ENCODE measurements at regions not wholly inside any gene's neighbourhood (a gene's known extent, or its start where the extent isn't known, plus 50 kb on each side); places are given as distances from the start of the nearest gene placed in this dataset.

DNA sequence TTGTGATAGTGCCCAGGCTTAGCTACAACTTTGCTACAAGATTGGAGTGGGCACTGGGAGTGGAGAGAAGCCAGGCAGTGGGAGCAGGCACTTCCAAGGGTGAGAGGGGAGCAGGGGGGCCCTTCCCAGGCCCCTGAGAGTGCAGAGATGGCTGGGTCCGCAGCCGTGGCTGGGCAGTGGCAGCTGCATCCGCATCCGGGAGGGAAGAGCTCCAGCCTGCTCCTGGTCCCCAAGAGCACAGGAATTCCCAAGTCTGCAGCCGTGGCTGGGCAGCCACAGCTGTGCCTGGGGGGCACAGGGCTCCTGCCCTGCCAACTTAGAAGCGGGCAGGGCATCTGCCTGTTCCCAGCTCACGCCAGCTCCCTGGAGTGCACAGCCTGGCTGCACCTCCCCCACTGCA, 124.1 kb upstream of the POM121L12 start:
- TF ChIP-seq CREB1 (IDR thresholded peaks at IDR 0.05; ENCODE audit: low read depth) = no peak
- TF ChIP-seq, protein P1, sequence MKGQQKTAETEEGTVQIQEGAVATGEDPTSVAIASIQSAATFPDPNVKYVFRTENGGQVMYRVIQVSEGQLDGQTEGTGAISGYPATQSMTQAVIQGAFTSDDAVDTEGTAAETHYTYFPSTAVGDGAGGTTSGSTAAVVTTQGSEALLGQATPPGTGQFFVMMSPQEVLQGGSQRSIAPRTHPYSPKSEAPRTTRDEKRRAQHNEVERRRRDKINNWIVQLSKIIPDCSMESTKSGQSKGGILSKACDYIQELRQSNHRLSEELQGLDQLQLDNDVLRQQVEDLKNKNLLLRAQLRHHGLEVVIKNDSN (IDR thresholded peaks at IDR 0.05) = no peak
- no peak for TF ChIP-seq REST (IDR thresholded peaks at IDR 0.05; ENCODE audit: low read depth)
- TF ChIP-seq FOXM1 (IDR thresholded peaks at IDR 0.05; ENCODE audit: borderline replicate concordance, low read depth) = no peak
- no peak for TF ChIP-seq TAF1 (IDR thresholded peaks at IDR 0.05; ENCODE audit: low read depth)
- TF ChIP-seq RAD21 (IDR thresholded peaks at IDR 0.05; ENCODE audit: low read depth) = no peak
- TF ChIP-seq EGR1 (IDR thresholded peaks at IDR 0.05) = no peak
- no peak for TF ChIP-seq CEBPB (IDR thresholded peaks at IDR 0.05)
- no peak for TF ChIP-seq MAX (IDR thresholded peaks at IDR 0.05)
- TF ChIP-seq EP300 (IDR thresholded peaks at IDR 0.05; ENCODE audit: borderline replicate concordance) = no peak
- no peak for TF ChIP-seq YY1 (IDR thresholded peaks at IDR 0.05; ENCODE audit: low read depth)
- no peak for TF ChIP-seq TEAD4 (IDR thresholded peaks at IDR 0.05)
- TF ChIP-seq NFIC (IDR thresholded peaks at IDR 0.05) = no peak
- TF ChIP-seq TCF12 (IDR thresholded peaks at IDR 0.05; ENCODE audit: low read depth) = no peak
- TF ChIP-seq ZBTB7A (IDR thresholded peaks at IDR 0.05; ENCODE audit: low read depth) = no peak

GRCh38 chr7:52909935-52910334, 125.5 kb upstream of the POM121L12 start:
- TF ChIP-seq TCF12 (IDR thresholded peaks at IDR 0.05; ENCODE audit: low read depth) = no peak

DNA sequence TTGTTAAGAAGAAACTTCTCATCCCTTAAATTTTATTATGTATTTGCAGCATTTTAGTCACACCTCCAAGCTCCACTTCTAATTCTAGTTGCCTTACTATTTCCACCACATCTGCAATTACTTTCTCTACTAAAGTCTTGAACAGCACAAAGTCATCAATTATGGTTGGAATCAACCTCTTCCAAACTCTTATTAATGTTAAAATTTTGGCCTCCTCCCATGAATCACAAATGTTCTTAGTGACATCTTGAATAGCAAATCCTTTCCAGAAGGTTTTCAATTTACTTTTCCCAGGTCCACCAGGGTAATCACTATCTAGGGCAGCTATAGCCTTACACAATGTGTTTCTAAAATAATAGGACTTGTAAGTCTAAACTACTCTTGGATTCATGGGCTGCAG, 126.3 kb upstream of the POM121L12 start:
- no peak for TF ChIP-seq CREB1 (IDR thresholded peaks at IDR 0.05; ENCODE audit: low read depth)
- no peak for TF ChIP-seq ZBTB7A (IDR thresholded peaks at IDR 0.05; ENCODE audit: low read depth)
- no peak for TF ChIP-seq TAF1 (IDR thresholded peaks at IDR 0.05; ENCODE audit: low read depth)
- no peak for TF ChIP-seq TCF12 (IDR thresholded peaks at IDR 0.05; ENCODE audit: low read depth)
- no peak for TF ChIP-seq NFIC (IDR thresholded peaks at IDR 0.05)
- no peak for TF ChIP-seq RAD21 (IDR thresholded peaks at IDR 0.05; ENCODE audit: low read depth)
- TF ChIP-seq REST (IDR thresholded peaks at IDR 0.05; ENCODE audit: low read depth) = no peak
- TF ChIP-seq YY1 (IDR thresholded peaks at IDR 0.05; ENCODE audit: low read depth) = no peak
- TF ChIP-seq MAX (IDR thresholded peaks at IDR 0.05) = no peak
- TF ChIP-seq, protein P1 (IDR thresholded peaks at IDR 0.05) = no peak
- TF ChIP-seq CEBPB (IDR thresholded peaks at IDR 0.05) = no peak
- TF ChIP-seq FOXM1 (IDR thresholded peaks at IDR 0.05; ENCODE audit: borderline replicate concordance, low read depth) = no peak
- no peak for TF ChIP-seq EP300 (IDR thresholded peaks at IDR 0.05; ENCODE audit: borderline replicate concordance)
- no peak for TF ChIP-seq EGR1 (IDR thresholded peaks at IDR 0.05)
- no peak for TF ChIP-seq TEAD4 (IDR thresholded peaks at IDR 0.05)

- TF ChIP-seq EGR1 (IDR thresholded peaks at IDR 0.05) = no peak
- no peak for TF ChIP-seq EP300 (IDR thresholded peaks at IDR 0.05; ENCODE audit: borderline replicate concordance)
- TF ChIP-seq CEBPB (IDR thresholded peaks at IDR 0.05) = no peak
- TF ChIP-seq, protein P1 (IDR thresholded peaks at IDR 0.05) = no peak
- TF ChIP-seq RAD21 (IDR thresholded peaks at IDR 0.05; ENCODE audit: low read depth) = no peak
- no peak for TF ChIP-seq REST (IDR thresholded peaks at IDR 0.05; ENCODE audit: low read depth)
- TF ChIP-seq CREB1 (IDR thresholded peaks at IDR 0.05; ENCODE audit: low read depth) = no peak
- no peak for TF ChIP-seq TCF12 (IDR thresholded peaks at IDR 0.05; ENCODE audit: low read depth)
- TF ChIP-seq TAF1 (IDR thresholded peaks at IDR 0.05; ENCODE audit: low read depth) = no peak
- TF ChIP-seq FOXM1 (IDR thresholded peaks at IDR 0.05; ENCODE audit: borderline replicate concordance, low read depth) = no peak
- no peak for TF ChIP-seq YY1 (IDR thresholded peaks at IDR 0.05; ENCODE audit: low read depth)
- TF ChIP-seq MAX (IDR thresholded peaks at IDR 0.05) = no peak
- TF ChIP-seq ZBTB7A (IDR thresholded peaks at IDR 0.05; ENCODE audit: low read depth) = no peak
- no peak for TF ChIP-seq NFIC (IDR thresholded peaks at IDR 0.05)
- TF ChIP-seq TEAD4 (IDR thresholded peaks at IDR 0.05) = no peak
Measured at GRCh38 chr7:52897713-52898112, 137.7 kb upstream of the POM121L12 start.

Data from Ishikawa (cell line).